ENCODE measurements at regions not wholly inside any gene's neighbourhood (a gene's known extent, or its start where the extent isn't known, plus 50 kb on each side); places are given as distances from the start of the nearest gene placed in this dataset.
"Not testable (repeated sequence)": the region's sequence is repeated elsewhere in the genome, so short reads cannot be mapped to it uniquely, and the experiment has no call there.

- no peak for DNase-seq (ENCODE audit: extremely low read depth, low read depth, low spot score)
These were observed 226.1 kb upstream of the PIK3R1 start for GRCh38 chr5:67989456-67989855.

GRCh38 chr5:67986761-67987160 is 228.8 kb upstream of the PIK3R1 start:
- no peak for DNase-seq (ENCODE audit: extremely low read depth, low read depth, low spot score)

DNA sequence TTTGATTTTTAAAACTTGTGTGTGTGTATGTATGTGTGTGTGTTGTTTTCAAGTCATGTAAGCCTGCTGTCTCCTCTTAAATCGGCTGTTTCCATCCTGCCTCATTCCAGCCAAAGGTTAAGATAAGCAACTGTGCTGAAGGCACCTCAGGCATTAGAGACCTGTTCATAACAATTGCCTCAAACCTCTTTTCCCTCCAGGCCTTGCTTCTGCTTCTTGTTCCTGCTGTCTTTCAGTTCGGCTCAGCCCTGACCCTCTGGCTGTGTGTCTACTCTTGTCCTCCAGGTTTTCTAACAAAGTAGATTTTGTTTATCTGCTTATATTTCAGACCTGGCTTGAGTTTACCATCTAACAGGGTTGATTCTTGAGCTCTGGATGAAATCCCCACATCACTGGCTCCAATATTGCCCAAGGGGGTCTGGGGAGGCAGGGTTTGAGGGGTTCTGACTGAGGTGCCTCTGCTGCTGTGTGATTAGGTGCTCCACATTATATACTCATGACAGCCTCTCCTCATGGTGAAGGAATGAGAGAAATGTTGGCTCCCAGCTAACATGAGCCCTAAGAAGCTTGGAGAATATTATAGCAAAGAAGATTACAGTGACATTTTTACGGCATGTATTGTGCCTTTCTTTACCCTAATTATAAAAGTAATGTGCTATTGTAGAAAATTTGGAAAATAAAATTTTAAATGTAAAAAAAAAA is 229.7 kb upstream of the PIK3R1 start:
- DNase-seq (ENCODE audit: extremely low read depth, low read depth, low spot score): no peak

DNA sequence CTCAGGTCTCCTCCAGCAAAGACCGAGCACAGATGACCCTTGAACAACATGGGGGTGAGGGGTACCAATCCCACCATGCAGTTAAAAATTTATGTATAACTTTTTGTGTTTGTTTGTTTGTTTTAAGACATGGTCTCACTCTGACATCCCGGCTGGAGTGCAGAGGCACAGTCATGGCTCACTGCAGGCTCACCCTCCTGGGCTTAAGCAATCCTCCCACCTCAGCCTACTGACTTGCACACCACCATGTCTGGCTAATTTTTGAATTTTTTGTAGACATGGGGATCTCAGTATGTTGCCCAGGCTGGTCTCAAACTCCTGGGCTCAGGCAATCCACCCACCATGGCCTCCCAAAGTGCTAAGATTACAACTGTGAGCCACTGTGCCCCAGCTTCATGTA is 231.0 kb upstream of the PIK3R1 start:
- DNase-seq (ENCODE audit: extremely low read depth, low read depth, low spot score): no peak

- DNase-seq (ENCODE audit: extremely low read depth, low read depth, low spot score): no peak
These were observed 232.1 kb upstream of the PIK3R1 start for GRCh38 chr5:67983251-67984110.

DNA sequence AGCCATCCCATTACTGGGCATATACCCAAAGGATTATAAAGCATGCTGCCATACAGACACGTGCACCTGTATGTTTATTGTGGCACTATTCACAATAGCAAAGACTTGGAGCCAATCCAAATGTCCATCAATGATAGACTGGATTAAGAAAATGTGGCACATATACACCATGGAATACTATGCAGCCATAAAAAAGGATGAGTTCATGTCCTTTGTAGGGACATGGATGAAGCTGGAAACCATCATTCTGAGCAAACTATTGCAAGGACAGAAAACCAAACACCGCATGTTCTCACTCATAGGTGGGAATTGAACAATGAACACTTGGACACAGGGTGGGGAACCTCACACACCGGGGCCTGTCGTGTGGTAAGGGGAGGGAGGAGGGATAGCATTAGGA is 233.4 kb upstream of the PIK3R1 start:
- DNase-seq (ENCODE audit: extremely low read depth, low read depth, low spot score): not testable (repeated sequence)

- no peak for DNase-seq (ENCODE audit: extremely low read depth, low read depth, low spot score)
These were observed 237.4 kb upstream of the PIK3R1 start for GRCh38 chr5:67978171-67978570.

DNA sequence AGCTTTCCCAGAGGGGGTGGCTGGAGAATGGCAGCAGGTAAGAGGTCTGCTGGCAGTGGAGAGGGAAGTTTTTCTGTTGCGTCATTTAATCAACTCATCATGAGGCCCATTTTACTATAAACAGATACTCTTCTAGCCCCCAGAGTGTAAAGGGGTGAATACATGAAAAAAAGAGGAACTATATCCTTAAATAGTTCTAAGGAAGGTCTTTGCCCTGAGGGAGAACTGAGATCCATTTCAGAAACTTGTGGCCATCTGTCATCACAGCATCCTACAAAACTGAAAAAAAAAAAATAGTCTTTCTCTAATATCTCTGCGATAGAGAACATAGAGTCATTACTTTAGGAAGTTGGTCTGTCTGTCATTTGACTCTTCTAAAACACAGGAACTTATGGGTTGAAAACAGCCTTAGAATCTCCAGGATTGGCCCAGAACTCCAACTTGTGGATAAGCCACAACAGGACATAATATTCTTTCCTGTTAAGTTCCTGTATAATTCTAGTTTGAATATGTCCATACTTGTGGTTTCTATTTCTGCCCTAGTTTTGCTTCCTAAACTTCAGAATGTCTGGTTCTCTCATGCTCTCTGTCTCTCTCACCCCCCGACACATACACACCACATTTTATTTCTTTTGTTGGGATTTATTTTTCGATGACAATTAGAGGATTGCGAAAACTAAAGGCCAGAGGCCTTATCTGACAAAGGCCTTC is 238.5 kb upstream of the PIK3R1 start:
- no peak for DNase-seq (ENCODE audit: extremely low read depth, low read depth, low spot score)

DNA sequence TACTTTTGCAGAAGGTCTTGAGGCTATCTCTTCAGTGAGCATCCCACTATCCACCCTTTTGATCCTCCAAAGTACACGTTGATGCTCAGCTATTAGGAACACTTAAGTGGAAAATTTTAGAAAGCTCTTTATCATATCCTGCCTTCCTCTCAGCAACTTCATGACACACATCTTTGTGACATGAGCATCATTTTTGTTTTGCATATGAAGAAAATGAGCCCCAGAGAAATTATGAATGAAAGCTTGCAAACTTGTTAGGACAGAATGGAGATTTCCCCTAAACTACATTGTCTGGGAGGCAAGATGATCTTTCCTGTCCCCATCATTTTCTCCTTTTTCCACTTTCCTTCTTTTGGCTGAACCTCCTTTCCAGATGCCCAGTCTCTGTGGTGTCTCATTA is 239.4 kb upstream of the PIK3R1 start:
- DNase-seq (ENCODE audit: extremely low read depth, low read depth, low spot score): no peak

- DNase-seq (ENCODE audit: extremely low read depth, low read depth, low spot score): no peak
These were observed 241.1 kb upstream of the PIK3R1 start for GRCh38 chr5:67974471-67974870.

GRCh38 chr5:67974054-67974453 is 241.5 kb upstream of the PIK3R1 start:
- no peak for DNase-seq (ENCODE audit: extremely low read depth, low read depth, low spot score)

DNA sequence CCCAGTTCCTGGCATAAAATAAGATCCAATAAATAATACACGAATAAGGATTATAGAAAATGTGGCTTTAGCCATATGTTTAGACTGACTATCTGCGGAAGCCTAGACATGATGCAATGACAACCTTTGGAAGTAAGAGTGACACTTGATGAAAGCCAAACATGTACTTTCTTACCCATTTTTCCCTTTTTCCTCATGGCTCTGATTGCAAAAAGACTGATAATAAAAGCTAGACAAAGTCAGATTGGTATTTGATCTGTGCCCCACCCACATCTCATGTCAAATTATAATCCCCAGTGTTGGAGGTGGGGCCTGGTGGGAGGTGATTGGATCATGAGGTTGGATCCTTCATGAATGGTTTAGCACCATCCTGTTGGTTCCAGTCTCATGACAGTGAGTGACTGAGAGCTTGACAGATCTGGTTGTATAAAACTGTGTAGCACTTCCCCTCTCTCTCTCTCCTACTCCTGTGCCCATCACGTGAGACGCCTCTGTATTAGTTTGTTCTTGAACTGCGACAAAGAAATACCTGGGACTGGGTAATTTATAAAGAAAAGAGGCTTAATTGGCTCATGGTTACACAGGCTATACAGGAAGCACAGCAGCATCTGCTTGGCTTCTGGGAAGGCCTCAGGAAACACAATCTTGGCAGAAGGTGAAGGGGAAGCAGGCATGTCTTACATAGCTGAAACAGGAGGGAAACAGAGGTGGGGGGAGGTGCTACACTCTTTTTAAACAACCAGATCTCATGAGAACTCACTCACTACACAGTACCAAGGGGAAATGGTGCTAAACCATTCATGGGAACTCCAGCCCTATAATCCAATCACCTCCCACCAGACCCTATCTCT is 243.4 kb upstream of the PIK3R1 start:
- DNase-seq (ENCODE audit: extremely low read depth, low read depth, low spot score): peak; percentile 7

DNA sequence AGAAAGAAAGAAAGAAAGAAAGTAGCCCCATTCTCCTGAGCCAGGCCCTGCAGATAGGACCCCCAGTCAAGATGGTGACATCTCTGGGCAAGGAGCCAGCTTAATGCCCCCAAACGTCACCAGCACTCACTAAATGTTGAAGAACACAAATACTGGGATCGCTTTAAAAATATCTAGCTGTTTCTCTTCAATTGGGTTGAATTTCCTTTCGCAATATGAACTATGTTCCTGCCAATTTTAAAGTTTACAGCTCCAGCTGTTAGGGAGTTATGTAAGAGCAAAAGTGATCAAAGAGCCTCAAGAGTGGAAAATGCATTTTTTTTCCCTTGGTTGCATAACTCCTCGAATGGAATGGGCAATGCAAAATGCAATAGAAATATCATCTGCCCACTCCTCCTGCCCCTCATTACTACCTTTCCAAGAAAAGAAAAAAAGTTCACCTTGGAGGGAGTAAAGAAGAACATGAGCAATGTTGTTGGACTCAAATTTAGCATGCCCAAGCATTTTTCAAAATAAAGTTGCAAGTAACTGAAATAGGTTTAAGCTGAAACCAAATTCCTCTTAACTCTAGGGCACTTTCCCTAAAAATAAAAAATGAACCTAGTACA is 244.2 kb upstream of the PIK3R1 start:
- no peak for DNase-seq (ENCODE audit: extremely low read depth, low read depth, low spot score)

GRCh38 chr5:67969631-67970030 is 245.9 kb upstream of the PIK3R1 start:
- no peak for DNase-seq (ENCODE audit: extremely low read depth, low read depth, low spot score)

DNA sequence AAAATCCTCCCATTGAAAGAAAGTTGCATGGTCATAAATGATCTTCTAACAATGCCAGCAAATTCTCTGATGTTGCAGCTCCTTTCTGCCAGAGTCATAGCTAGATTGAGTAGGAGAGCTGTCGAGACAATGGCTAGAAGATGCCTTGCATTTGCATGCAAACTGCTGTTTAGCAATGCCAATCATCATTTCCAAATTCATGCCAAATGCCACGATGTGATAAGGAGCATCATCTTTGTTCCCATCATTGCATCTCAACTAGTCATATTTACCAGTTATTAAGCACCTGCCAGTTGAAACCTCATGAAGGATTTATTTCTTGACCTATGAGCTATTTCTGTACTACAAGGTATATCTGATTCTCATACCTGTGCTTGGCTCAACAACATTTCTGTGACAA is 246.4 kb upstream of the PIK3R1 start:
- no peak for DNase-seq (ENCODE audit: extremely low read depth, low read depth, low spot score)

GRCh38 chr5:67966712-67967111 is 248.8 kb upstream of the PIK3R1 start:
- no peak for DNase-seq (ENCODE audit: extremely low read depth, low read depth, low spot score)

DNA sequence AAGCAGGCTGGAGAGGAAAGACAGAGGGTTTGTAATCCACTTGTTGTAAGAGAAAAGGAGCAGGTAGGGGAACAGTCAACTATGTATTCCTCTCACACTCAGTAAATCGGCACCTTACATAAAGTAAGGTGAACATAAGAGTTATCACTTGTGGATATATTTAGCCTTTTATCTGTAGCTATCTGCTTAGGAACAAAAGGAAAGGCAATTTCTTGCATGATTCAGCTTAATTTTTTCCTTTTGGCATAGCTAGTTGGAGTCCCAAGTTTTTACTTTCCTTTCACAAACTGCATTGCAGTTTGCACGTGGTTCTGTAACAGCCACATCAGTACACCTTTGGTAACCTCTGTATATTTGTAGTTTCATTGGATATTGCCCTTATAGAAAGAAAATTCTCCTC is 250.9 kb upstream of the PIK3R1 start:
- no peak for DNase-seq (ENCODE audit: extremely low read depth, low read depth, low spot score)

DNA sequence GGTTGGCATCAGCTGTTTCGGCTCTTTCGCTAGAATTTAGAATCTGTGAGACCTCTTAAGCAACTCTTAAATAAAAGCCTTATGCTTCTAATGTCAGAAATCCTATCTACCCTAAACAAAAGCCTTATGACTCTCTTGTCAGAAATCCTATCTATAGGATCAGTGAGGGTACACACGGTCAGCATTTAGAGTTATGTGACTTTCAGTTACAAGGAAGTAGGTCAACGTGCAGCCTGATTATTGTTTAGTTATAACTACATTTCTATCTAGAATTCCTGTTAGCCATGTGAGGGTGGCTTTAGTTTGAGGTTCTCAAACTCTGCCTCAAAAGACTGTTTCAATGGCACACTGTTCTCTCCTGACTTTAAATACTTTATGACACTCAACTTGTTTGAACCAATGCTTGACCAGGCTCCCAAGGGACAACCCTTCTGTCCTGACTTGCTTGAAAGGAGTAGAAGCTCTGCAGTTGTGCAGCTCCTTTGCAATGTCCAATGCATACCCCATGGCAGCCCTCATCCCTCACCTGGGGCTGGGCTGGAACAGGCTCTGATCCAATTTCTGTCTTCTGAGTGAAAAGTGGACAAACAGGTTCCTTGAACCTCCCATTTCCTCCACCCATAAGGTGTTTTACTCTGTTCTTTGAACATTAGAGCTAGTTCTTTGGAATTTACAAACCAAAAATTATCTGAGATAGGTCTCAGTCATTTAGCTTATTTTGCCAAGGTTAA is 251.6 kb upstream of the PIK3R1 start:
- DNase-seq (ENCODE audit: extremely low read depth, low read depth, low spot score): no peak

DNA sequence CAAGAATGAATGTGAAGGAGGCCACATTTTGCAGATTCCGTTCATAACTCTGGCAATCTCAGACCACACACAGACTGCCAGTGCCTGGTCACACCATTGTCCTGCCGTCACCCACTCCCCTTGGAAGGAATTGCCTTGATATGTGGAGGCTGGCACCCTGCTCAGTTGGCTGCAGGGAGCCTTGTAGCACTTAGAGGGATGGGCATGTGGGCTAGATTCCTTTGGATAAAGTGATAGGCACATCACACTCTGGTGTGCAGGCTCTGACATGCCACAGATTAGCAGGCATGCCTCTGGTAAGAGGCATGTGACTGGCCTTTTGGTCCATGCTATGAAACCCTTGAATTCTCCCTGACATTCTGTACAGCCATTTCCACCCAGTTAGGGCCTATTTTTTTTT is 254.6 kb upstream of the PIK3R1 start:
- DNase-seq (ENCODE audit: extremely low read depth, low read depth, low spot score): no peak

DNA sequence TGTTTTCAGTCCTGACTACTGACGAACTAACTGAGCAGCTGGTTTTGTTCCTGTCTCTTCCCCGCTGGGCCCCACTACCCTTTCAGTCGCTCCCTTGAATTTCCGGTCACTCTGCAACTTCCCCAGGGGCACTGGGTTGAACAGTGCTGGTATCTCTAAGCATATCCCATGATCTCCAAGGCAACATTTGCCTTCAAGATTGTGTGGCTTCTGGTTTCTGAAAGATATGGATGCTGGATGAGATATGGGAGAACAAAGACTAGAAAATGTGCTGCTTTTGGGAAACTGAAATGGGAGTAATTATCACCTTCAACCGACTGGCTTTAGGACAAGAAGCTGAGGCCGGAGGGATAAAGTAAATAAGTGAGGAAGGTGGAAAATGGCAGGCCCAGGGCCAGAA is 258.2 kb upstream of the PIK3R1 start:
- DNase-seq (ENCODE audit: extremely low read depth, low read depth, low spot score): no peak

Data from glomerular endothelial cell (primary cell).